ENCODE measurements at regions not wholly inside any gene's neighbourhood (a gene's known extent, or its start where the extent isn't known, plus 50 kb on each side); places are given as distances from the start of the nearest gene placed in this dataset.

DNA sequence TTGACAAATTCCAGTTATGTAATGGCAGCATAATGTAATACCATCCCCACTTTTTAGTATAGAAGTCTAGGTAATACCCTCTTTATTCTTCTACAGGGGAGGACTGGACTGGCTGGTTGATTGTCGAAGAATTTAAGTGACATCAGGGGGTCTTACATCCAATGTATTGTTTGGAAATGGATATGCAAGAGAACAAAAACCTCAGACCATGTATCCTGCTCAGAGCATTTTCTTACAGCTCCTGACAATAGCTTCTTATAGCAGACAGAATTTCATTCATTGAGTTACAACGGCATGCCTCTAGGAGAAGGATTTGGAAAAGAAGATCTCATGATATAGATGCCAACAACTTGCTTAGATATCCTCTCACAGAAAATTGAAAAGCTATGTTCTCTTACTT lies 2032.3 kb downstream of the EFNA5 start:
- no peak for DNase-seq
- intact Hi-C loops (cut with DNase I) = no loop called here
- no peak overlapping the region for H3K27ac ChIP-seq
- no peaks in the 10 kb centered on the region for H3K4me1 ChIP-seq
- H3K36me3 ChIP-seq = no peaks in the 10 kb centered on the region
- no peak for ATAC-seq
- no peak overlapping the region for H3K4me3 ChIP-seq
- H3K9me3 ChIP-seq = no peaks in the 10 kb centered on the region
- WGBS (ENCODE audit: insufficient coverage, low coverage, low lambda C conversion rate, missing lambda C conversion rate) = 65% methylated on average over 2 of the region's 2 CpGs
- TF ChIP-seq CTCF (IDR thresholded peaks at IDR 0.05) (no peak), POLR2A (IDR thresholded peaks at IDR 0.05) (no peak)
- H3K27me3 ChIP-seq = no peaks in the 10 kb centered on the region

- DNase-seq (no peak), ATAC-seq (no peak)
- Histone ChIP-seq H3K36me3 (no peaks in the 10 kb centered on the region), H3K4me1 (no peaks in the 10 kb centered on the region), H3K4me3 (no peak overlapping the region), H3K9me3 (no peaks in the 10 kb centered on the region), H3K27me3 (no peaks in the 10 kb centered on the region), H3K27ac (no peak overlapping the region)
- 54% methylated on average over 2 of the region's 2 CpGs for WGBS (ENCODE audit: insufficient coverage, low coverage, low lambda C conversion rate, missing lambda C conversion rate)
- intact Hi-C loops (cut with DNase I) = no loop called here
- TF ChIP-seq POLR2A (IDR thresholded peaks at IDR 0.05) = no peak
- TF ChIP-seq CTCF (IDR thresholded peaks at IDR 0.05) = no peak
Measured at GRCh38 chr5:105632043-105632442, 2038.7 kb downstream of the EFNA5 start.

DNA sequence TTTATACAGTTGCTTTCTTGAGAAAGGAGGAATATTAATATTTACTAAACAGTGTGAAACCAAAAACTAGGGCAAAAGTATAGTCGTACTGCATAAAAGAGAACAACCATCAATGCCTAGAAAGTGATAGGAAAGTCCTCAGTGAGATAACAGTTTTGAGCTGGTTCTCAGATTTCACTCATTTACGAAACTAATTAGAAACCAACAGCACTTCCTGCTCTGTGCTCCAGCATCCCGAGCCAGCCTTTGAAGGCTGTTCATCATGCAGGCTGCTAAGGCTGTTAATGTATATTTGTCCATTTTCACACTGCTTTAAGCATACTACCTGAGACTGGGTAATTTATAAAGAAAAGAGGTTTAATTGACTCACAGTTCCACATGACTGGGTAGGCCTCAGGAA lies 2039.9 kb downstream of the EFNA5 start:
- DNase-seq (no peak), ATAC-seq (no peak)
- no peaks in the 10 kb centered on the region for H3K36me3 ChIP-seq
- intact Hi-C loops (cut with DNase I) = no loop called here
- TF ChIP-seq POLR2A (IDR thresholded peaks at IDR 0.05) = no peak
- TF ChIP-seq CTCF (IDR thresholded peaks at IDR 0.05) = no peak
- no peaks in the 10 kb centered on the region for H3K27me3 ChIP-seq
- no peaks in the 10 kb centered on the region for H3K9me3 ChIP-seq
- H3K4me1 ChIP-seq = no peaks in the 10 kb centered on the region
- no peak overlapping the region for H3K4me3 ChIP-seq
- WGBS (ENCODE audit: insufficient coverage, low coverage, low lambda C conversion rate, missing lambda C conversion rate) = 41% methylated on average over 3 of the region's 3 CpGs
- H3K27ac ChIP-seq = no peak overlapping the region

DNA sequence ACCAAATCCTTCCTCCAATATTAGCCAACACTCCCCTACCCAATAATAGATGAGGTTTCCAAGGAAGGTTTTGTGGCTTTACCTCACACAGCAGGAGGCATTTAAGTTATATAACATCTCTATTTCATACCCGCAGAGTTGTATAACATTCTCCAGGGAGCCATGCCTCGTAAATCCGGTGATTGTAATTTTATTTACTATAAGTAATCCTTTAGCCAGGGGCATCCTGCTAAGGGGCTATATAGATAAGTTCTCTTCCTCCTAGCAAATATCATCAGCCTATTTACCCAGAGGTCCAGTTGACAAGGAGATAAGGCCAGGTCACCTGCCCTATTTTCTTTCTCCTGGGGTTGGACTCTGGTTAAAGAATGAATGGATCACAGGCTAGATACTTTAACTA lies 2051.0 kb downstream of the EFNA5 start:
- WGBS (ENCODE audit: insufficient coverage, low coverage, low lambda C conversion rate, missing lambda C conversion rate) = 15% methylated on average over 3 of the region's 3 CpGs
- H3K36me3 ChIP-seq = no peaks in the 10 kb centered on the region
- intact Hi-C loops (cut with DNase I) = no loop called here
- H3K9me3 ChIP-seq = no peaks in the 10 kb centered on the region
- no peak for ATAC-seq
- TF ChIP-seq CTCF (IDR thresholded peaks at IDR 0.05) (no peak), POLR2A (IDR thresholded peaks at IDR 0.05) (no peak)
- no peak overlapping the region for H3K27ac ChIP-seq
- H3K4me1 ChIP-seq = no peaks in the 10 kb centered on the region
- no peak overlapping the region for H3K4me3 ChIP-seq
- no peaks in the 10 kb centered on the region for H3K27me3 ChIP-seq
- no peak for DNase-seq

Measured in right lobe of liver (tissue), 6 donors.